D721Med (cell line): ENCODE measurements at regions not wholly inside any gene's neighbourhood (a gene's known extent, or its start where the extent isn't known, plus 50 kb on each side); places are given as distances from the start of the nearest gene placed in this dataset.

ENCODE experiments used
- DNase-seq: peaks from one replicate; pipeline ENCODE4 v3.0.0; 2011; ENCODE audit warnings: low spot score; ENCODE audit not compliant: insufficient read length
- FAIRE-seq: peaks from 2 replicates; lab custom pipeline; 2011; peaks lifted over from hg19 to GRCh38; lab: Jason Lieb, UNC
- TF ChIP-seq, protein P1 (sequence below): IDR thresholded peaks from 2 replicates; pipeline ENCODE4 v1.5.1; 2012; ENCODE audit warnings: mild to moderate bottlenecking, control low read depth; ENCODE audit not compliant: insufficient read depth; ENCODE audit errors: missing control alignments

- TF ChIP-seq, protein P1, sequence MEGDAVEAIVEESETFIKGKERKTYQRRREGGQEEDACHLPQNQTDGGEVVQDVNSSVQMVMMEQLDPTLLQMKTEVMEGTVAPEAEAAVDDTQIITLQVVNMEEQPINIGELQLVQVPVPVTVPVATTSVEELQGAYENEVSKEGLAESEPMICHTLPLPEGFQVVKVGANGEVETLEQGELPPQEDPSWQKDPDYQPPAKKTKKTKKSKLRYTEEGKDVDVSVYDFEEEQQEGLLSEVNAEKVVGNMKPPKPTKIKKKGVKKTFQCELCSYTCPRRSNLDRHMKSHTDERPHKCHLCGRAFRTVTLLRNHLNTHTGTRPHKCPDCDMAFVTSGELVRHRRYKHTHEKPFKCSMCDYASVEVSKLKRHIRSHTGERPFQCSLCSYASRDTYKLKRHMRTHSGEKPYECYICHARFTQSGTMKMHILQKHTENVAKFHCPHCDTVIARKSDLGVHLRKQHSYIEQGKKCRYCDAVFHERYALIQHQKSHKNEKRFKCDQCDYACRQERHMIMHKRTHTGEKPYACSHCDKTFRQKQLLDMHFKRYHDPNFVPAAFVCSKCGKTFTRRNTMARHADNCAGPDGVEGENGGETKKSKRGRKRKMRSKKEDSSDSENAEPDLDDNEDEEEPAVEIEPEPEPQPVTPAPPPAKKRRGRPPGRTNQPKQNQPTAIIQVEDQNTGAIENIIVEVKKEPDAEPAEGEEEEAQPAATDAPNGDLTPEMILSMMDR, result no peak
- FAIRE-seq (no peak), DNase-seq (no peak)
Measured at GRCh38 chr14:104290058-104290667, 151.8 kb downstream of the KIF26A start.

GRCh38 chr14:104290756-104291122, 152.4 kb downstream of the KIF26A start:
- FAIRE-seq (no peak), DNase-seq (no peak)
- TF ChIP-seq, protein P1, result no peak

DNA sequence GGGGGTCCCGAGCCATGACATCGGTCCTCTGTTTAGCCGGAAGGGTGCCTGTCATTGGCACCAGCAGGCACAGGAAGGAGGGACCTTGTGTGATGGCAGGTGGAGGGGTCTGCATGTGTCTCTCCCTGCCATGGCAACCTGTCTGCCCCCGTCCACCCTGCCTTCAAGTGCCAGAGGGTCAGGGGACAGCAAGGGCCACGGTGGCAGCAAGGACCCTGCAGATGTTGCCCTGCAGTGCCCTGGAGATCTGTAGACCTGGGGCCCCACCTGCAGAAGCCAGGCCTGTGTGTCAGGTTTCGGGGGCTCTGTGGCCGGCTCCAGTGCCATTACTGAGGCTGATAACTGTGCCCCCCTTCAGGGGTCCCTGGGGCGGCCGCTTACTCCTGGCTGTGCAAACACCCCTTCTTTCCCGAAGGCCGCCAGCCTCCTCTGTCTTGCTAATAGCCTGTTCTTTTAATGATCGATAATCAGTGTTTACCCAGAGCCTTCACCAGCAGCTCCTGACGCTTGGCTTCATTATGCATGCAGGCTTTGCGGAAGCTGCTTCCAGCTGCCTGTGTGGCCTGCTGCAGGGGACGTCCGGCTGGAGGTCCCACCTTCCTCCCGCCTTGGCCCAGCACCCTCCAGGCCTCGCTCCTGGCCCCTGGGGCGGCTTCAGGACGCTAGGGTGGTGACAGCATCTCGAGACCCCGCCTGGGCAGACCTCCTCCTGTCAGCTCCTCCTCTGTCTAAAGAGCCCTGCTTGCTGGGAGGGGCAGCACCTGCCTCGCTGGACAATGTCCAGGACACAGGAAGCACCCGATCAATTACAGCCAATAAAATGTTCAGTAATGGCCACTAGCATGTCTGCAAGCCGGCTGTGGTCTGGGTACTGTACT, 153.0 kb downstream of the KIF26A start:
- FAIRE-seq (no peak), DNase-seq (no peak)
- TF ChIP-seq, protein P1, result no peak

GRCh38 chr14:104292084-104292970, 153.9 kb downstream of the KIF26A start:
- TF ChIP-seq, protein P1, result no peak
- FAIRE-seq, result no peak
- DNase-seq, result no peak

GRCh38 chr14:104293231-104293841, 154.9 kb downstream of the KIF26A start:
- FAIRE-seq (no peak), DNase-seq (no peak)
- TF ChIP-seq, protein P1, result no peak

GRCh38 chr14:104293851-104294627, 155.7 kb downstream of the KIF26A start:
- no peak for DNase-seq
- no peak for FAIRE-seq
- TF ChIP-seq, protein P1, result peak; percentile 43
